ENCODE measurements at regions not wholly inside any gene's neighbourhood (a gene's known extent, or its start where the extent isn't known, plus 50 kb on each side); places are given as distances from the start of the nearest gene placed in this dataset.

DNA sequence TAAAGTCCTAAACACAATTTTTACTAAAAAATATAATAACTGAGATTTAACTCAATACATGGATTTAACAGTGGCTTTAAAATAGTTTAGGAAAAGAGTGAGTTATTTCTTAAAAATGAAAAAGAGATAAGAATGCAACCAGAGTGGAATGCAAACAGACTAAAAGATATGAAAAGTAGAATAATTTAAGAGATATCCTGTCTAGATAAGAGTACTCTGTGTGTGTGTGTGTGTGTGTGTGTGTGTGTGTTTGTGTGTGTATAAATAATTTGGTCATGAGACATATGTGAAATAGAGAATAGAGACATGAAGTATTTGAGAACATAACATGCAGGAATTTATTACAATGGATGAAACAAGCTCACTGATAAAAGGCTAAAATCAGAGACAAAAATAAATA, 986.9 kb upstream of the CHORDC1 start:
- intact Hi-C loops (cut with micrococcal nuclease), result no loop called here

DNA sequence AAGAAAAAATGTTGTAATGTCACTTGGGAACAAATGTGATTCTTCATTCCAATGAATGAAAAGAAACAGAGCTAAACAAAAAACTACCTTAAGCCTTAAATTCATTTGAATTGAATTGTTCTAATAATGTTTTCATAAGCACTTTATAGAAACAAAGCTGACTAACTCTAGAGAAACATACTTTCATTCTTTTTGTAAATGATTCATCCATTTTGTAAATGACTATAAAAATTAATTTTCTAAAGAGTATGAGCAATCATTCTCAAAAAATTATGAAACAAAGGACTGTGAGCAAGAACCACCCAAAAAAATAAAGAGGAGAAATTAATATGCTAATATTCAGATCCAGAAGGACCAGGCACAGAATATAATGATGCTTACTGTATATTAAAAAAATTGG, 986.5 kb upstream of the CHORDC1 start:
- Histone ChIP-seq H3K27me3 (ENCODE audit: control insufficient read depth in 2 of 2, insufficient read depth in 2 of 2, low read length in 2 of 2) (no peaks in the 10 kb centered on the region), H3K9me3 (ENCODE audit: control insufficient read depth in 2 of 3, low read length in 3 of 3) (no peaks in the 10 kb centered on the region), H3K4me1 (ENCODE audit: control insufficient read depth in 2 of 2, insufficient read depth in 2 of 2, low read length in 2 of 2) (no peaks in the 10 kb centered on the region), H3K36me3 (ENCODE audit: control insufficient read depth in 2 of 3, insufficient read depth in 3 of 3, low read length in 3 of 3) (no peaks in the 10 kb centered on the region), H3K4me3 (ENCODE audit: low read length) (no peak overlapping the region), H3K27ac (ENCODE audit: low read depth, low read length) (no peak overlapping the region)
- Mint-ChIP-seq H3K36me3 (no peaks in the 10 kb centered on the region), H3K4me3 (no peak overlapping the region), H3K4me1 (no peaks in the 10 kb centered on the region), H3K27ac (no peak overlapping the region), H3K9me3 (peaks cover 0 to 24% (median 2%) of the 10 kb centered on the region in 11 donors), H3K27me3 (no peaks in the 10 kb centered on the region)
- no peak for DNase-seq
- intact Hi-C loops (cut with micrococcal nuclease), result no loop called here
- ChIA-PET CTCF (no interaction called here), POLR2A (interaction anchor here (0.6 kb wide), 1 partner anchor 12 kb away, joined by 4 read pairs; no protein-coding TSS in a partner anchor)
- ATAC-seq, result no peak

More for the DNA sequence above, 986.9 kb upstream of the CHORDC1 start:
- POLR2A ChIA-PET, result interaction anchor here (0.6 kb wide), 1 partner anchor 12 kb away, joined by 4 read pairs; no protein-coding TSS in a partner anchor
- peaks cover 0 to 24% (median 2%) of the 10 kb centered on the region in 11 donors for H3K9me3 Mint-ChIP-seq
- Histone ChIP-seq H3K9me3 (ENCODE audit: control insufficient read depth in 2 of 3, low read length in 3 of 3) (no peaks in the 10 kb centered on the region), H3K36me3 (ENCODE audit: control insufficient read depth in 2 of 3, insufficient read depth in 3 of 3, low read length in 3 of 3) (no peaks in the 10 kb centered on the region), H3K4me1 (ENCODE audit: control insufficient read depth in 2 of 2, insufficient read depth in 2 of 2, low read length in 2 of 2) (no peaks in the 10 kb centered on the region), H3K4me3 (ENCODE audit: low read length) (no peak overlapping the region), H3K27ac (ENCODE audit: low read depth, low read length) (no peak overlapping the region), H3K27me3 (ENCODE audit: control insufficient read depth in 2 of 2, insufficient read depth in 2 of 2, low read length in 2 of 2) (no peaks in the 10 kb centered on the region)
- no peaks in the 10 kb centered on the region for H3K4me1 Mint-ChIP-seq
- H3K4me3 Mint-ChIP-seq, result no peak overlapping the region
- H3K36me3 Mint-ChIP-seq, result no peaks in the 10 kb centered on the region
- no peak for ATAC-seq
- H3K27ac Mint-ChIP-seq, result no peak overlapping the region
- CTCF ChIA-PET, result no interaction called here
- no peak for DNase-seq
- no peaks in the 10 kb centered on the region for H3K27me3 Mint-ChIP-seq

DNA sequence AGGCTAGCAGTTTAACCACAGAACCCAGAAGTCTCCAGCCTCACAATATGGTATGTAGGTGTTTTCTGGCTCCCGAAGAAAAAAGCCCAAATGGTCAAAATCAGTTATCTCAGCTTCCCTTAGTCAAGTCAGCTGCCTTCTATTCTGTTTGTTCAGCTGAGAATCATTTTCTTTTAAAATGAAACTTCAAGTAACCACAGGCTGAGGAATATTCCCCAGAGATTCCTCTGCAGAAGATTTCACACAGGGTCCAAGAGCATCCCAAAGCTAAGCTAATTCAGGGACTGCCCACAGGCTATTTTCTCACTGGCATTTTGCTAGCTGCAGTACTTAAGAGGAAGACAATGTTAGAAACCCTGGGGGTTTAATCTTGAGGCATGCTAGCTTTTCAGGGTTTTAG, 977.0 kb upstream of the CHORDC1 start:
- H3K27ac ChIP-seq (ENCODE audit: low read depth, low read length), result no peak overlapping the region
- H3K9me3 Mint-ChIP-seq, result peaks cover 0 to 15% (median 1%) of the 10 kb centered on the region in 11 donors
- no peaks in the 10 kb centered on the region for H3K4me1 ChIP-seq (ENCODE audit: control insufficient read depth in 2 of 2, insufficient read depth in 2 of 2, low read length in 2 of 2)
- H3K4me3 ChIP-seq (ENCODE audit: low read length), result no peak overlapping the region
- no peaks in the 10 kb centered on the region for H3K36me3 Mint-ChIP-seq
- H3K27me3 ChIP-seq (ENCODE audit: control insufficient read depth in 2 of 2, insufficient read depth in 2 of 2, low read length in 2 of 2), result no peaks in the 10 kb centered on the region
- CTCF ChIA-PET, result no interaction called here
- DNase-seq (no peak), ATAC-seq (no peak)
- POLR2A ChIA-PET, result no interaction called here
- no peak overlapping the region for H3K4me3 Mint-ChIP-seq
- H3K27me3 Mint-ChIP-seq, result no peaks in the 10 kb centered on the region
- H3K27ac Mint-ChIP-seq, result no peak overlapping the region
- intact Hi-C loops (cut with micrococcal nuclease), result no loop called here
- H3K4me1 Mint-ChIP-seq, result no peaks in the 10 kb centered on the region
- H3K9me3 ChIP-seq (ENCODE audit: control insufficient read depth in 2 of 3, low read length in 3 of 3), result no peaks in the 10 kb centered on the region
- no peaks in the 10 kb centered on the region for H3K36me3 ChIP-seq (ENCODE audit: control insufficient read depth in 2 of 3, insufficient read depth in 3 of 3, low read length in 3 of 3)

DNA sequence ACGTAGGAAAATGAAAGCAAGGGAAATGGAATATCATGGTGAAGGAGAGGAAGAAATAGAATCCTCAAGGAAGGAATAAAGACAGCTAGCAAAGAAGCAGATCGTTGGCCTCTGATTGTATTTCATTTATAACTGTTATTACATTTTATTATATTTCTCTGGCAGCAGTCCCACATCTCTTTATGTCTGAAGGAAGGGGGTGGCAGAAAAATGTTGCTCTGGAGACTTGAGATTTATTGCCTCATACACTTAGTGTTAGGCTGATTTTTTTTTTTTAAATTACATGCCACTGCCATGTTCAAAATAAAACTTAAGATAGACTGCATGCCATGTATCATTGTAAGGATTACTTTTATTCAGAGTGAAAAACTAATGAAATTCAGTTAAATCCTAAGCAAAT, 971.7 kb upstream of the CHORDC1 start:
- Histone ChIP-seq H3K36me3 (ENCODE audit: control insufficient read depth in 2 of 3, insufficient read depth in 3 of 3, low read length in 3 of 3) (no peaks in the 10 kb centered on the region), H3K27me3 (ENCODE audit: control insufficient read depth in 2 of 2, insufficient read depth in 2 of 2, low read length in 2 of 2) (no peaks in the 10 kb centered on the region), H3K27ac (ENCODE audit: low read depth, low read length) (no peak overlapping the region), H3K9me3 (ENCODE audit: control insufficient read depth in 2 of 3, low read length in 3 of 3) (no peaks in the 10 kb centered on the region), H3K4me1 (ENCODE audit: control insufficient read depth in 2 of 2, insufficient read depth in 2 of 2, low read length in 2 of 2) (no peaks in the 10 kb centered on the region), H3K4me3 (ENCODE audit: low read length) (no peak overlapping the region)
- Mint-ChIP-seq H3K36me3 (no peaks in the 10 kb centered on the region), H3K4me3 (peak overlapping the region in 1 of 10 donors; percentile 21), H3K4me1 (no peaks in the 10 kb centered on the region), H3K27ac (no peak overlapping the region), H3K27me3 (no peaks in the 10 kb centered on the region), H3K9me3 (peaks cover 0 to 18% (median 2%) of the 10 kb centered on the region in 11 donors)
- ChIA-PET POLR2A (no interaction called here), CTCF (no interaction called here)
- intact Hi-C loops (cut with micrococcal nuclease), result no loop called here
- ATAC-seq (no peak), DNase-seq (no peak)

DNA sequence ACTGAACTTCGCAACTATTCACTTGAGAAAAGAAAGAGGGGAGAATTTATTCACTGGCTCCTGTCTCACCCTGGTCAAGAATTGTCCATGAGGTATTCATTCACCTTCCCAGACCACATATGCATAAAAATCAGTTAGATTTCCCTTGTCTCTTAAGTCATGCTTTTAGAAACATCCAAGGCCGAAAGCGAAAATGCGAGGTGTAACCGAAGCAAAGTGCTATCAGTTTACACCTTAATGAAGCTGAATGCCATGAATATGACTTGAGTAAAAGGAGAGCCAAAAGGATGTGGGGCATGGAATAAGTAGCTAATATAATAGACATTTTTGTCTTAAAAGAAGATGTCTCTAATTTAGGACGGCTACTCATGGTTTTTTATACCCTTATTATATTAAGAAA, 965.6 kb upstream of the CHORDC1 start:
- no peaks in the 10 kb centered on the region for H3K36me3 Mint-ChIP-seq
- Histone ChIP-seq H3K4me1 (ENCODE audit: control insufficient read depth in 2 of 2, insufficient read depth in 2 of 2, low read length in 2 of 2) (no peaks in the 10 kb centered on the region), H3K27me3 (ENCODE audit: control insufficient read depth in 2 of 2, insufficient read depth in 2 of 2, low read length in 2 of 2) (no peaks in the 10 kb centered on the region), H3K27ac (ENCODE audit: low read depth, low read length) (no peak overlapping the region), H3K4me3 (ENCODE audit: low read length) (no peak overlapping the region), H3K36me3 (ENCODE audit: control insufficient read depth in 2 of 3, insufficient read depth in 3 of 3, low read length in 3 of 3) (no peaks in the 10 kb centered on the region), H3K9me3 (ENCODE audit: control insufficient read depth in 2 of 3, low read length in 3 of 3) (no peaks in the 10 kb centered on the region)
- no peak overlapping the region for H3K27ac Mint-ChIP-seq
- ChIA-PET POLR2A (no interaction called here), CTCF (no interaction called here)
- H3K4me1 Mint-ChIP-seq, result no peaks in the 10 kb centered on the region
- no peak overlapping the region for H3K4me3 Mint-ChIP-seq
- H3K9me3 Mint-ChIP-seq, result peaks cover 0 to 19% (median 1%) of the 10 kb centered on the region in 11 donors
- intact Hi-C loops (cut with micrococcal nuclease), result no loop called here
- no peak for DNase-seq
- no peak for ATAC-seq
- no peaks in the 10 kb centered on the region for H3K27me3 Mint-ChIP-seq

DNA sequence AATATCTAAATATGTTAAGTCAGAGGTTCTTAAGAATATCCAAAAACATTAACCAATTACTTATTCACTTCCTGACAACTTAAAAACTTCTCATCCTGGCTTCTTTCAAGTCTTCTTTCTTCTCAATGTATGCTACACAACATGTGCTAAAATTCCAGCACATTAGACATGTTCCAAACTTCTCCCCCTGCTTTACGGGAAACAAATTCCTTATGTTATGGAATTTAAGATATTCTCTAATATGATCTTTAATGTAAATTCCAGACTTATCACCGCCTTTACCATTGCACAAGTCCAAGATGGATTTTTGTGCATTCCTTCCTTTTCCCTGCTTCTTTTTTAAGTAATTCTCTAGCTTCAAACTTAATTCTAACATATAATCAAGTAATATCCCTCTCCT, 964.5 kb upstream of the CHORDC1 start:
- CTCF ChIA-PET, result no interaction called here
- Mint-ChIP-seq H3K4me1 (no peaks in the 10 kb centered on the region), H3K4me3 (no peak overlapping the region), H3K27me3 (no peaks in the 10 kb centered on the region), H3K36me3 (no peaks in the 10 kb centered on the region), H3K9me3 (peaks cover 0 to 27% (median 7%) of the 10 kb centered on the region in 11 donors), H3K27ac (no peak overlapping the region)
- intact Hi-C loops (cut with micrococcal nuclease), result no loop called here
- ATAC-seq (no peak), DNase-seq (no peak)
- Histone ChIP-seq H3K4me1 (ENCODE audit: control insufficient read depth in 2 of 2, insufficient read depth in 2 of 2, low read length in 2 of 2) (no peaks in the 10 kb centered on the region), H3K9me3 (ENCODE audit: control insufficient read depth in 2 of 3, low read length in 3 of 3) (no peaks in the 10 kb centered on the region), H3K27ac (ENCODE audit: low read depth, low read length) (no peak overlapping the region), H3K36me3 (ENCODE audit: control insufficient read depth in 2 of 3, insufficient read depth in 3 of 3, low read length in 3 of 3) (no peaks in the 10 kb centered on the region), H3K27me3 (ENCODE audit: control insufficient read depth in 2 of 2, insufficient read depth in 2 of 2, low read length in 2 of 2) (no peaks in the 10 kb centered on the region), H3K4me3 (ENCODE audit: low read length) (no peak overlapping the region)
- POLR2A ChIA-PET, result no interaction called here

DNA sequence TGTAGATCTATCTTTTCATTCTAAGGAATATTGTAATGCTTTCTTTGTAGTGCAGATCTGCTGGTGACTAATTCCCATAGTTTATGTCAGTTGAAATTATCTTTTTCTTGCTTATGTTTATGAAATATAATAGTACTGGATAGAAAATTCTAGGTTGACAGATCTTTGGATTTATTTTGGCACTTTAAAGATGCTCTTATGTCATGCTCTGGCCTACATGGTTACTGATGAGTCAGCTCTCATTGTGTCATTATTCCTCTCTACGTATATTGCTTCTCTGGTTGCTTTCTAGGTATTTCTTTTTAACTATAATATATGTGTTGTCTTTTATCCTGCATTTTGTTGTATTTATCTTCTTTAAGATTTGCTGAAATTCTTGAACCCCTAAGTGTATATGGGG, 955.5 kb upstream of the CHORDC1 start:
- CTCF ChIA-PET, result no interaction called here
- intact Hi-C loops (cut with micrococcal nuclease), result no loop called here
- peaks cover 2 to 30% (median 9%) of the 10 kb centered on the region in 11 donors for H3K9me3 Mint-ChIP-seq

More for the DNA sequence above, 955.5 kb upstream of the CHORDC1 start:
- H3K4me1 ChIP-seq (ENCODE audit: control insufficient read depth in 2 of 2, insufficient read depth in 2 of 2, low read length in 2 of 2), result no peaks in the 10 kb centered on the region
- POLR2A ChIA-PET, result no interaction called here
- no peaks in the 10 kb centered on the region for H3K4me1 Mint-ChIP-seq
- no peak overlapping the region for H3K27ac ChIP-seq (ENCODE audit: low read depth, low read length)
- H3K27ac Mint-ChIP-seq, result no peak overlapping the region
- H3K27me3 ChIP-seq (ENCODE audit: control insufficient read depth in 2 of 2, insufficient read depth in 2 of 2, low read length in 2 of 2), result no peaks in the 10 kb centered on the region
- H3K36me3 ChIP-seq (ENCODE audit: control insufficient read depth in 2 of 3, insufficient read depth in 3 of 3, low read length in 3 of 3), result no peaks in the 10 kb centered on the region
- H3K4me3 ChIP-seq (ENCODE audit: low read length), result no peak overlapping the region
- H3K4me3 Mint-ChIP-seq, result no peak overlapping the region
- DNase-seq, result no peak
- ATAC-seq, result no peak
- no peaks in the 10 kb centered on the region for H3K9me3 ChIP-seq (ENCODE audit: control insufficient read depth in 2 of 3, low read length in 3 of 3)
- no peaks in the 10 kb centered on the region for H3K36me3 Mint-ChIP-seq
- H3K27me3 Mint-ChIP-seq, result no peaks in the 10 kb centered on the region

Data from naive thymus-derived CD4-positive, alpha-beta T cell (primary cell).